ENCODE measurements at regions not wholly inside any gene's neighbourhood (a gene's known extent, or its start where the extent isn't known, plus 50 kb on each side); places are given as distances from the start of the nearest gene placed in this dataset.

GRCh38 chr14:83023369-83023768, 1489.7 kb upstream of the SEL1L start:
- intact Hi-C loops (cut with DNase I; ENCODE audit: low total_unique reads), result no loop called here
- no peak for DNase-seq (ENCODE audit: low spot score in 2 of 2)
- 87 to 88% methylated on average over 3 of the region's 3 CpGs for WGBS, 2 donors
- H3K4me3 ChIP-seq (ENCODE audit: low read depth, poor library complexity, severe bottlenecking), result no peak overlapping the region
- TF ChIP-seq CTCF (IDR thresholded peaks at IDR 0.05), result no peak
- no peak for TF ChIP-seq POLR2A (IDR thresholded peaks at IDR 0.05)

GRCh38 chr14:83041224-83041623, 1507.6 kb upstream of the SEL1L start:
- intact Hi-C loops (cut with DNase I; ENCODE audit: low total_unique reads), result no loop called here
- no peak overlapping the region for H3K4me3 ChIP-seq (ENCODE audit: low read depth, poor library complexity, severe bottlenecking)
- no peak for DNase-seq (ENCODE audit: low spot score in 2 of 2)
- WGBS, 2 donors, result 72 to 88% methylated on average over 2 of the region's 2 CpGs
- no peak for TF ChIP-seq CTCF (IDR thresholded peaks at IDR 0.05)
- TF ChIP-seq POLR2A (IDR thresholded peaks at IDR 0.05), result no peak

GRCh38 chr14:83042858-83043257, 1509.2 kb upstream of the SEL1L start:
- TF ChIP-seq POLR2A (IDR thresholded peaks at IDR 0.05), result no peak
- TF ChIP-seq CTCF (IDR thresholded peaks at IDR 0.05), result no peak
- intact Hi-C loops (cut with DNase I; ENCODE audit: low total_unique reads), result no loop called here
- no peak for DNase-seq (ENCODE audit: low spot score in 2 of 2)
- H3K4me3 ChIP-seq (ENCODE audit: low read depth, poor library complexity, severe bottlenecking), result no peak overlapping the region
- WGBS, 2 donors, result 47 to 83% methylated on average over 2 of the region's 2 CpGs

DNA sequence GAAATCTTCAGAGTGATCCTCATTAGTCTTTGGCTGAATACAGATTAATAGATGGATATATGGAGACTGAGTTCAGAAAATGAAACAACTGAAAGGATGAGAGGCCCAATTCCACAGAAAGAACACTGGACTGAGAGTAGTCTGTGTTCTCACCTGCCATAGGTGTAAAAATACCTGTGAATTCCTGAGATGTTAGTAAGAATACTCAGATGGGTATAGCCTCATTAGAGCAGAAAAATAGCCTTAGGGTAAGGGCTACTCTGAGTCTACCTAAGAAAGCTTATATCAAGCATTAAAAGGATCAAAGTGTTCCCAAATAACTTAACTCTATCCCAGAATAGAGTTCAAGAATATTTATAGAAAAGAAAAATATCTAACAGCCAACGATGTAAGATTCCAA, 1510.3 kb upstream of the SEL1L start:
- TF ChIP-seq POLR2A (IDR thresholded peaks at IDR 0.05), result no peak
- no peak for TF ChIP-seq CTCF (IDR thresholded peaks at IDR 0.05)
- intact Hi-C loops (cut with DNase I; ENCODE audit: low total_unique reads), result no loop called here
- 33 to 49% methylated on average over 1 of the region's 1 CpG for WGBS, 2 donors
- DNase-seq (ENCODE audit: low spot score in 2 of 2), result no peak
- H3K4me3 ChIP-seq (ENCODE audit: low read depth, poor library complexity, severe bottlenecking), result no peak overlapping the region

- no peak for TF ChIP-seq POLR2A (IDR thresholded peaks at IDR 0.05)
- no peak for TF ChIP-seq CTCF (IDR thresholded peaks at IDR 0.05)
- no peak overlapping the region for H3K4me3 ChIP-seq (ENCODE audit: low read depth, poor library complexity, severe bottlenecking)
- intact Hi-C loops (cut with DNase I; ENCODE audit: low total_unique reads), result no loop called here
- no peak for DNase-seq (ENCODE audit: low spot score in 2 of 2)
- 45 to 52% methylated on average over 2 of the region's 2 CpGs for WGBS, 2 donors
Observed at GRCh38 chr14:83047059-83047830, 1513.6 kb upstream of the SEL1L start.
